ENCODE measurements at regions not wholly inside any gene's neighbourhood (a gene's known extent, or its start where the extent isn't known, plus 50 kb on each side); places are given as distances from the start of the nearest gene placed in this dataset.

- CTCF ChIA-PET (ENCODE audit: partially characterized antibody) = no interaction called here
These were observed 193.5 kb downstream of the C3orf38 start for GRCh38 chr3:88343264-88343663.

More at GRCh38 chr3:88343264-88343663, 193.5 kb downstream of the C3orf38 start:
- POLR2A ChIA-PET (ENCODE audit: partially characterized antibody) = no interaction called here
- no peaks in the 10 kb centered on the region for H3K36me3 ChIP-seq (ENCODE audit: control insufficient read depth in 2 of 4, insufficient read depth in 4 of 4, low read length in 3 of 4)
- H2BK5ac ChIP-seq (ENCODE audit: low read depth, low read length) = no peak overlapping the region
- H4K20me1 ChIP-seq (replicated peaks in 1 of 2; ENCODE audit: control insufficient read depth in 1 of 2, insufficient read depth in 2 of 2, low read length in 2 of 2) = no peaks in the 10 kb centered on the region
- no peaks in the 10 kb centered on the region for H3K23me2 ChIP-seq (ENCODE audit: low read depth, low read length)
- no peaks in the 10 kb centered on the region for H3K9me3 ChIP-seq (ENCODE audit: insufficient read depth in 2 of 2, low read depth in 1 of 2, low read length in 1 of 2)
- no peak overlapping the region for H2AK5ac ChIP-seq (ENCODE audit: low read depth, low read length)
- H4K91ac ChIP-seq (replicated peaks; ENCODE audit: insufficient read length, low read length) = no peak overlapping the region
- H3K4ac ChIP-seq (replicated peaks; ENCODE audit: insufficient read length, low read depth, low read length) = no peak overlapping the region
- H3K27ac ChIP-seq (ENCODE audit: low read depth, low read length) = no peak overlapping the region
- DNase-seq (ENCODE audit: low read depth in 1 of 2, low spot score in 2 of 2) = no peak
- H3K23ac ChIP-seq (ENCODE audit: insufficient read length) = no peak overlapping the region
- no peak overlapping the region for H3K14ac ChIP-seq (ENCODE audit: insufficient read length)
- no peak overlapping the region for H2BK20ac ChIP-seq (ENCODE audit: low read length)
- no peak overlapping the region for H2AFZ ChIP-seq (ENCODE audit: low read length)
- no peaks in the 10 kb centered on the region for H3K79me2 ChIP-seq (ENCODE audit: control insufficient read depth in 1 of 2, insufficient read depth in 2 of 2, low read length in 2 of 2)
- TF ChIP-seq SP1 (IDR thresholded peaks at IDR 0.05; ENCODE audit: low read depth, low read length) (no peak), SUZ12 (IDR thresholded peaks at IDR 0.05; ENCODE audit: low read length) (no peak), SIRT6 (IDR thresholded peaks at IDR 0.05; ENCODE audit: low read length) (no peak)
- H3K4me1 ChIP-seq (replicated peaks in 1 of 4; ENCODE audit: control insufficient read depth in 3 of 4, insufficient read depth in 4 of 4, low read length in 3 of 4) = no peaks in the 10 kb centered on the region
- H2BK12ac ChIP-seq (ENCODE audit: low read depth, low read length) = no peak overlapping the region
- H4K5ac ChIP-seq (ENCODE audit: insufficient read length, low read depth, low read length) = no peak overlapping the region
- H3K9ac ChIP-seq (replicated peaks in 1 of 4; ENCODE audit: extremely low read depth in 1 of 4, low read depth in 3 of 4, low read length in 3 of 4) = no peak overlapping the region
- H3K79me1 ChIP-seq (ENCODE audit: low read depth, low read length) = no peaks in the 10 kb centered on the region
- no peaks in the 10 kb centered on the region for H3K27me3 ChIP-seq (replicated peaks in 1 of 4; ENCODE audit: control insufficient read depth in 3 of 4, extremely low read depth in 1 of 4, insufficient read depth in 3 of 4, low read length in 3 of 4)
- FAIRE-seq = no peak
- no peak overlapping the region for H2BK15ac ChIP-seq (ENCODE audit: low read length)
- H3K56ac ChIP-seq (replicated peaks; ENCODE audit: insufficient read length, low read depth, low read length) = no peak overlapping the region
- 96% methylated on average over 2 of the region's 2 CpGs; no CpG with 5 or more reads in 1 of the 2 experiments for WGBS, 2 experiments (ENCODE audit: extremely low coverage in 1 of 2, insufficient coverage in 1 of 2, insufficient read length in 1 of 2, insufficient replicate concordance in 2 of 2, low coverage in 1 of 2, low lambda C conversion rate in 2 of 2, missing lambda C conversion rate in 1 of 2)
- H4K8ac ChIP-seq (ENCODE audit: extremely low read depth, insufficient read depth, low read length) = no peak overlapping the region
- H3K4me3 ChIP-seq (ENCODE audit: extremely low read depth in 1 of 4, insufficient read depth in 2 of 4, low read depth in 3 of 4, low read length in 4 of 4) = no peak overlapping the region
- H2BK120ac ChIP-seq (replicated peaks; ENCODE audit: low read depth, low read length) = no peak overlapping the region
- no peak overlapping the region for H3K18ac ChIP-seq (ENCODE audit: extremely low read depth, low read length)
- H3K4me2 ChIP-seq (ENCODE audit: insufficient read depth in 1 of 2, low read depth in 2 of 2, low read length in 2 of 2) = no peak overlapping the region

Data from H1 (cell line).